ENCODE measurements at regions not wholly inside any gene's neighbourhood (a gene's known extent, or its start where the extent isn't known, plus 50 kb on each side); places are given as distances from the start of the nearest gene placed in this dataset.
"Not testable (repeated sequence)": the region's sequence is repeated elsewhere in the genome, so short reads cannot be mapped to it uniquely, and the experiment has no call there.

DNA sequence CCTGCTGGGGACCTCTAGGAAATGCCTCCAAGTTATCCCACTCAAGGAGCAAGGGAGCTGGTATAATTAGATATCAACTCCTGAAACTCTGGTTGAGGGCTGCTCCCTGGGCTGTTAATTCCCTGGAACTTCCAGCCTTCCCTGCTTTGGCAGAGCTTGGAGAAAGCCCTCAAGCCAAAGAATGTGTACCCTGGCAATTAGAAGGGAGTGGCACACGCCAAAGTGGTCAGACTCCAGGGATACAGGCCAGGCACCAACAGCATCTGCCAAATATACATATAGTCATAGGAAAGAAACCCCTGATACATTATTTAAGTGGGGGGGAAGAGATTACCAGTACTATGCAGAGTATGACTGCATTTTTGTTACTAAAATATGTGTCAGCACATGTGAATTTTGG, 616.8 kb downstream of the BCOR start:
- DNase-seq: no peak

DNA sequence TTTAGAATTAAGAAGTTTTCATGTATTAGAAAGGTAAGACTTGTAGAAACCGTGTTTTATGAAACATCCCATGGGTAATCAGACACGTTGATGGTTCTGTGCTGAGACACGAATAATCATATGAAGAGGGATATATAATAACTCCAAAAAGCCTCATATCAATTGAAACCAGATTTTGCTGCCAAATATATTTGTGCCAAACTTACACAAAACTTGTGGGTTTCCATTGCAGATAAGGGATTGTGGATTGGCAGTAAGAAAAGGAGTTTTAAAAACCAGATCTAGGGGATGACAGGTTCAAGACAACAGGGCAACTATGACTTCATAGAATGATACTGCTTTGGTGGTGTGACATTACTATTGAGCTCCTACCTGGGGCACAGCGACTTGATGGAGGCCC, 616.1 kb downstream of the BCOR start:
- DNase-seq: no peak

DNA sequence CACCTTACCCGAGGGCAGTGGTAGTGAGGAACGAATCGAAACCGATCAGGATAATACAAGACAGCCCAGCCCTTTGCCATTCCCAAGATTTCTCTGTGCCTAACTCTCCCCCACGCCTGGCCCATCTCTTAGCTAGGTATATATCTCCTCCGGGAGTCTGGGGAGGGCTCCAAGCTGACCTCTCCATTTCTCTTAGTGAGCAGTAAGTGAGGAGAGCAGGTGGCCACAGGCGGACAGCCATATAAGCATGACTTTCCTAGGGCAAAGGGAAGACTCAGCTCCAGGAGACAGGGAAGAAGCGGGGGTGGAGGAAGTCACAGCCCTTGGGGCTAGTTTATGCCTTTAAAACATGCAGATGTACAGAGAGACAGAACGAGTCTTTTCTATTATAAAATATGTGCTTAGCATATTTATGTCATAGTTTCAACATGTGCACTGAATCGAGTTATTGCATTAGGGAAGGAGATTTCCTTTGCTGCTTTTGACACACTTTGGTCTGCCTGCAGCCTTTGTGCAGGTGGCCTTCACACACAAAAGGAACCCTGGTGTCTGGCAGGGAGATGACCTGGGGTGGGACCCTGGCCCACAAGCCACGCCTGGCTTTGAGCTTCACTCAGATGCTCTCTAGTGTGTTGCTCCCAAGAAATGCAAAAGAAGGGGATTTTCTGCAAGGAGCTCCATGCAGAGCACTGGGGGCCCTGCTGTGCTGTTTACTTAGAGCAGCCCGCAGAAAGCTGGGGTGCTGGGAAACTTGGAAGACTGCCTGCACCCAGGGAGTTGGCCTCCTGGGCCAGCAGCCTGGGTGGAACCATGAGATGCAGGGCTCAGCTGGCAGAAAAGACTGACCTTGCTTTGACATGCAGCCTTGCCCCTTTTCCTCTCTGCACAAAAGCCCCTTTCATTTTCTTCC, 613.3 kb downstream of the BCOR start:
- no peak for DNase-seq

DNA sequence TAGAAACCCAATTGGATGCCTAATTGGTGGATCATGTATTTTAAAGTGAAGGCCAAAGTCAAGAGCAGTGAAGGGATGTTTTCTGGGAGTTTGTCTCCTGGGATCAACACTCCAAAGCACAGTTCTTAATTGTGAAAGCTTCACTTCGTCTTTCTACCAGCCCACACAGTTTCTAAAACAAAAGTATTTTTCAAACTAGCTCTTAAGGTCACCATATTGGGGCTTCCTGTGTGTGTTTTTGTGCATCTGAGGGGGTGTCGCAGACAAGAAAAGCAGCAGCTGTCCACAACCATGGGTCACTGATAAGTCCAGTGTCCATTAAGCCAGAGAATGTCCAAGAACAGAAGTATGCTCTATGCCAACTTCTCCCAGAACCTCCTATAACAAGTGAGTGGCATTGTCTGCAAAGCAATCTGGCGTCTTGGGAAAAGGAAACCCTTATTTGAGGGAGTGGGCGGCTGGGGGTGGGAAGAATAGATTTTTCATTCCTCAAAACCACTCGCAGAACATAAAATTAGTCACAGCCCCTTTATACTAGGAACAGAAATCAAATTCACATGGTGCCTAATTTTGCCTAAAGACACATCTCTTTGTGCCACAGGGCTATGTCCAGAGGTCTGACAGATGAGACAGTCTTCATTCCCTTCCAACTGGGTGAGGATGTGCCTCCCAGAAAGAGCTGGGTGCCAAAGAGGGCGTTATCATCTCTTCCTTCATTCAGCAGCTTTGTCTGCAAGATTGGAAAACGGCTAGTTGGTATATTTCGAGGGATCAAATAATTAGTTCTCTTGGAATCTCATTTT, 610.4 kb downstream of the BCOR start:
- no peak for DNase-seq

DNA sequence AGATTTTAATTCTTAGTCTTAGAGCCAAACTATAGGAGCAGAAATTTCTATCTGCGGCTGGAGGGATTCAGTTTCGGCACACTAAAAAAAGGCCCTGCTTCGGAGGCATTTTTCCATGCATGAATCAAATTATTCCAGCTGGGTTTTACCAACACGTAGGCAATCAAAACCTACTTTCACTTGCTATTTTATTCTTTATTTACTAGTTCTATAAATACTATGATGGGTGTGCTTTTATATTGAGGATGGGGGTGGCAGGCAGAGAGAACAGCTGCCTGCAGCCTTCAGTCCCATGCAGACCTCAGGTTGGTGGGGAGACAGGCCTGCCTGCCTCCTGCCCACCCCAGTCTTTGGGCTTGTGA, 609.8 kb downstream of the BCOR start:
- DNase-seq: no peak

DNA sequence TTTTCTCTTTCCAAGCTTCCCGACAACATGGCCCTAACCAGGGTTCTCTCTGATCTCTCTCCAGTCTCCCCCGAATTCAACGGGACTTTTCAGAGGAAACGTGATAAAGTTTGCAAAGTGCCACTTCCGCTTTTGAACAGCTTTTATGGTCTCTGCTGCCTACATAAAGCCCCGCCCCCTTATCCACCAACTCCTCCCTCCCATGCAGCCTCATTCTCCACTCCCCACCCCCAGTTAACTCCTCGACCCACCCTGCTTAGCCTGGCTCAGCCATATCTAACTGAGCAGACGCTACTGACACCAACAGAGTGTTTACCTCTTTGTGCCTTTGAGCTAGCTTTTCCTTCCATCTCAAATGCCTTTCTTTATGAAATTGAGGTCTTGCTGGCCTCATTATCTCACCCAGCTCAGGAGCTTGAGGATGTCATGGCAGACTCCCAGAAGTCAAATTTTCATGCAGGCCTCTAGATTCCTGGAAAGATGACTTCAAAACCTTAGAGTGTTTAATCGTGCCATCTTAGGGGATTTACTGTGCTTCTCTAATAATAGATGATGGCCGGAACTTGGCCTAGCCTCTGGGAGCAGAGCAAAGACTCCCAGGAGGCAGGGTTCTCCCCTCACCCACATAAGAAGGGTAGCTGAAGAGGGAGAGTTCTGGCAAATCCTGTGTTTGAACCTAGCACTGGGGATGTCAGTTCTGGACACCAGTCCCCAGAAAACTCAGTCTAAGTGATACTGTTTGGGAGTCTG, 606.0 kb downstream of the BCOR start:
- no peak for DNase-seq

DNA sequence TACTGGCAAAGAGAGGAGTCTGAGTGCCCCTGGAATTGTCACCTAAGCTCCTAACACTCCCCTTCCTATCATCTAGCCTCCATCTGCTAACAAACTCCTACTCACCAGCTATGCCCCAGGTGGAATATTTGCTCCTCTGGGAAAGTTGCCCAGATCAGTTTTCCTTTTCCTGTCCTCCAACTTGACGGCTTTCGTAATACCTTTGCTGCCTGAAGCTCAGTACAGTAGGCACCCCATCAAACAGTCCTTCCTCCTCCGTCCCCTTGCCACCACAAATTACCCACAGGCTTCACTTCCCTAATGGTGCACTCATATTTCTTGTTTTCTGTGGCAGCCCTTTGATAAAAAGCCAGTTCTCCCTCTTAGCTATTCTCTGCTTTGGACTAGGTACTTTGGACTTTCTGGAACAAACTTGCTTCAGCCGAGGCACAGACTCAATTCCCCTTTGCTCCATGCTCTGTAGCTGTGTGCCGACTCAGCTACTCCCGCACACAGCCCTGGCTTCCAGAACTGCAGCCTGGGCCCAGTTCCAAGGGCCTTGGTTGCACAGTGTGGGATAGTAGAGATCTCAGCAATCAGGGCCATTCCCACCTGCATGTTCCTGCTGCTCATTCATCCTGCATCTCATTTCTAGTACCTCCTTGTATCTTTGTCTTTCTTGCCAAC, 605.1 kb downstream of the BCOR start:
- DNase-seq: no peak

DNA sequence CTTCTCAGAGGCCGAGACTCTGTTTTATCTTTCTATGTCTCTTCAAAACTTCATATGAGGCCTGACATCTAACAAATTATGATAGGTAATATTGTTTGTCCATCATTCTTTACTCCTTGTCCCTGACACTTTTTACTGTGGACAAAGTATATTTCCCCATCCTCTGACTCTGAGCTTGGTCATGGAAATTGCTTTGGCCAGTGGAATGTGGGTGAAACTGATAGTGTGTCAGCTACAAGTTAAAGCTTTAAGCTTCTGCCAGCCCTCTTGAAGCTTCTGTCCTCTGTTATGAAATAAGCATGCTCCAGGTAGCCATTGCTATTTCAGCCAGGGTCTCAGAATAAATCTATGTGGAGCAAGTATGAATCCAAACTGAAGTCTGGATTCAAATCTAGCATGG, 604.6 kb downstream of the BCOR start:
- DNase-seq: no peak

DNA sequence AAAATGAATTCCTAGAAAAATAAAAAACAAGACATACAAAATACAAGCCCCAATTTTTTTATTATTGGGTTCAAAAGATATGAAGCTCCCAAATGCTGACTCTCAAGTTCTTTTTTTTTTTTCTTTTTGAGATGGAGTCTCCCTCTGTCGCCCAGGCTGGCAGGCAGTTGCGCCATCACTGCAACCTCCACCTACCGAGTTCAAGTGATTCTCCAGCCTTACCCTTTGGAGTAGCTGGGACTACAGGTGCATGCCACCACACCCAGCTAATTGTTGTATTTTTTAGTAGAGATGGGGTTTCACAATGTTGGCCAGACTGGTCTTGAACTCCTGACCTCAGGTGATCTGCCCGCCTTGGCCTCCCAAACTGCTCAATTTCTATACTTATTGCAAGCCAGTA, 600.6 kb downstream of the BCOR start:
- not testable (repeated sequence) for DNase-seq

DNA sequence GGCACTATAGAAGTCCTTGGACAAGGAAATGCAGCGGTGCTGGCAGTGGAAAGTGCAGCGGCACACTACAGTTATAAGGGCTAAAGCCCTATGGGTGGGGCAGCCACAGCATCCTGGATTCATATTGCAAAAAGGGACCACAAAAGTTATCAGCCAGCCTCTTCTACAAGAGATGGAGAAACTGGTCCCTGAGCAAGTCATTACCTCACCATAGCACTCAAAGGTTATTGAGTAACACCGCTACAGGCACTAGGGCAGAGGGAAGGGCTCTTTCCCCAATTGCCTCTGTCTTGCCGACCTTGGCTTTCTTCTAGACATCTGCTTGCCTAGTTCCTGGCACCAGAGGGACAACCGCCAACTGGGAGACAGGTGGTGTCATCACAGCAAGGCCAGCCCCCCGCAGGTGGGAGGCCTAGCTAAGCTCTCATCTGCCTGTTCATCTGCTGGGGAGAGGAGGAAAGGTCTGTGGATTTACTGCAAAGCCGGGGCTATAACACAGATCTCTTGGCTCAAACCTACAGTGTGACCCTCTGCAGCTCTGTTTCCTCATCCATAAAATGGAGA, 600.0 kb downstream of the BCOR start:
- no peak for DNase-seq

DNA sequence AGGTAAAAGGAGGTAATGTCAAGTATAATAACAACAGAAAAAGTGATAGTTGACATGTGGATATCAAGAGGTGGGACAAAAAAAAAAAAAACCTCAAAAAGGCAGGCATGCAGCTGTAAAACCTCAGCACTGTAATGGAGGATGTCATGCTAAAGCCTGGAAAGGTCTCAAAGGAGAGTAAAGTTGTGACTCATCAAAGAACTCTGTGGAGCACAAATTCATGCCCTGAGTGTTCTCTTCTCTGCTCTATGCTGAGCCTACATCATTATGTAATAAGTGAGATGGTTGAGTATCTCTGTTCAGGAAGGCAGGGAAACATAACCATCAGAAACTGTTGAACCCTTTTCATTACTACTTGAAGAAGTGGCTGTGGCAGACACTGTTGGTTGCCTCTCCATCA, 597.8 kb downstream of the BCOR start:
- DNase-seq: peak; percentile 63

DNA sequence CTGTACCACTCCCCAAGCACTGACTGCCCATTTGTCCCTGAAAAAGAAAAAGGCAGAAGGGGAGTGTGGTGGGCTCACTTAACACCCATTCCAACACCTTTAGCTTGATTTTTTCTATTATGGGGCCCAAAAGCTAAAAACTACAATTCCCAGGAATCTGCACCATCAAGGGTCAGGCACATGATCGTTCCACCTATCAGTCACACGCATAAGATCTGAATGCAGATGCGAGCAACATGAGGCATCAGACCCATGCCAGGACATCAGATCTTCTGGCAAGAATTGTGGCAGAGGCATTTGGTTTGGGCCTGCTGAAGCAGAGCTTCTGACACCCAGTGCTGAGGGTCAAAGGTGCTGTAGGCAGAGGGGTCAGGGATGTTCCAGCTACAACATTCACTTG, 595.9 kb downstream of the BCOR start:
- DNase-seq: no peak

DNA sequence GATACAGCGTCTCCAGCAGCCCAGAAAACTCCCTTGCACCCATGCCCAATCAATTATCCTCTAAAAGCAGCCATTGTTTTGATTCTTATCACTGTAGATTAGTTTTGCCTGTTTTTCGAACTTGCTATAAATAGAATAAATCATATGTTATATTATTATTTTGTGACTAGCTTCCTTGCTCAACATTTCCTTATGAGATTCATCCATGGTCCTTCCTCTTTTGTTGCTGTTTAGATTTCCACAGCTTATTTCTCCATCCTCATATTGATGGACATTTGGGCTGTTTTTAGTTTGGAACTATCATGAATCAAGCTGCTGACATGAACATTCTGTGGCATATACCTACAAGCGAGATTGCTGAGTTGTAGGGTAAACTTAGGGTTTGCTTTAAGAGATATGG, 595.3 kb downstream of the BCOR start:
- no peak for DNase-seq

DNA sequence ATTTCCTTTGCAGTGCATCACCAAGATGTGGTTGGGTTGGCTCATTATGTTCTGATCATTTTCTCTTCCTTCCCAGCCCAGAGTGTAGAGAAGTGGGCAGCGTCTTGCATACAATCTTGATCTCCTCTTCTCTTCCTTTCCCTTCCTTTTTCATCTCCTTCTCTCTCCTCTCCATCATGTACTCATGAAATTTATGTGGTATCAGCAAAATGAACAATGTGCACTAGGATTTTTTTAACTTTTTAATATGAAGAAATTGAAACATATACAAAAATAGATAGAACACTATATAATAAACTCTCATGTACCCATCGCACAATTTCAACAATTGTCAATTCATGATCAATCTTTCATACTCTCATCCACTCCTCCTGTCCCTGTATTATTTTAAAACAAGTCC, 593.5 kb downstream of the BCOR start:
- no peak for DNase-seq

DNA sequence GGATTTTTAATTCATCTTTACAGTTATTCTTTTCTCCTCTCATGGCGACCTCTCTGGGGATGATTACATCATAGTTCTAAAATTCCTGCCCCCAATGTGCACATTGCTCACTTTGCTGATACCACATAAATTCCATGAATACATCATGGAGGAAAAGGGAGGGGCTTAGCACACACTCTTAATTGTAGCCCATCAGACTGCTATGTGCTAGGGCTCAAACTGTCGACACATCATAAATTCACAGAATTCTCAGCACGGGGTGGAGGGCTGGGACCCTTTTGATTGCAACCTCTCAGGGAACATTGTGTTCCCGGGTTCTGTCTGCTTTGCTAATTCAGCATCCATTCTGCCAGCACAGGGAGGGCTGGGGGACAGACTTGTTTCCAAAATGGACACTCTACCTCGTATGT, 592.9 kb downstream of the BCOR start:
- DNase-seq: peak; percentile 72

DNA sequence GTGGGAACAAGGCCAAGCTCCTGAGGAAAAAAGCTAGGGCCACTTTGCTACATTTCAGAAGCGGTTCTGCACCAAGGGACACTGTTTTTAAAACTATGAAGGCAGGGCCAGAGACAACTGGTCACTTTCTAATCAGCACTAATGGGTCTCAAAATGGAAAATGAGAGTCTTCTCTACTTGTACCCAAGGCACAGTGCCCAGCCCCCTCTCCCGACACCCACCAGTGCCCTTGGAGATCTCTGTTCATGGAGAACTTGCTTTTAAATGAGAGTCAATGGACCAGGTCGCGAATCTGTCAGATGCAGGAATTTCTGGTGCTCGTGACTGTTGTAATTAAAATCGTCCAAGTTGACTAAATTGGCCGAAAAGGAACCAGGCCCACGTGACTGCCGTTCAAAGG, 591.6 kb downstream of the BCOR start:
- DNase-seq: no peak

DNA sequence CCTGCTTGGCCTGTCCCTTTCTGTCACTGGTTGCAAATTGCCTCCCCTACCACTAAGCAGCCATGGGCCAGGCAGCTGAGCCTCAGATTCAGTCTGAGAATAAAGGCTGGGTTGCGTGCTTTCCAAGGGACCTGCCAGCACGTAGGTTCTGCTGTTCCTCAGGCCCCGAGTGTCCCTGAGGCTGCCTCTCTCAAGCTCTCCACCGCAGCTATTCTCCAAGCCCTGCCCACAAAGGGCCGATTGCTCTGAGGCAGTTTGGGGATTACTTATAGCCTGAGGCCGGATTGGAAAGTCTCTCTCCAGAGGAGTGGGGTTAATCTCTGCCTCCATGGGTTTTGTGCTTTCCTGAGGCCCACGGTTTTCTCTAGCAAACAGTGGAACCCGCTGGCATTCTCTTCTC, 590.7 kb downstream of the BCOR start:
- DNase-seq: no peak

DNA sequence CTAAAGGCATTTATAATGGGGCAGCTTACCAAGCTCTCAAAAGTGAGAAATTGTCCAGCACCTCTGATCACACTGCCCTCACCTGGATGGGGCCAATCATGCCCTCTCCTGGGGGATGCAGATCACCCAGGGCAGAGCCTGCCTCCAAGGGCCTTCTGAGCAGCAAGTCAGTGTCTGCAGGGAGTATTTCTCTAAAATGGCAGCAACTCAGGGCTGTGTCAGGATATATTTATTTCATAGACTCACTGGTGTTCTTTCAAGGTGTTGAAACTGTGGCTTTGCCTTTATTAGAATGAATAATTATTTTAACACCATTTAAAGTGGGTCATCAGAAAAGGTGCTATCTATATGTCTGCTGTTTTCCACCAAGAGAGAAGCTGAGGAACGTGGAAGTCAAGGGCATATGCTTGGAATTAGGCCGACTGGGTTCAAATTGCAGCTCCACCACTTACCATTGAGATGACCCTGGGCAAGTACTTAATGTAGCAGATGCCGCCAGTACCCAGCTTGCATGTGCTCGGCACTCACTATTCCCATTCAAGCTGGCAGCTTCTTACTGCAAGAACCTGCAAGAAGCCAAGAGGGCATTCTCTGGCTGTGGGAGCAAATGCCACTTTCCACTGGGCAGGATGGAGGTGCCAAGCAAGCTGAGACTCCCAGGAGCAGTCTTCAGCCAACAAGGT, 590.0 kb downstream of the BCOR start:
- no peak for DNase-seq

DNA sequence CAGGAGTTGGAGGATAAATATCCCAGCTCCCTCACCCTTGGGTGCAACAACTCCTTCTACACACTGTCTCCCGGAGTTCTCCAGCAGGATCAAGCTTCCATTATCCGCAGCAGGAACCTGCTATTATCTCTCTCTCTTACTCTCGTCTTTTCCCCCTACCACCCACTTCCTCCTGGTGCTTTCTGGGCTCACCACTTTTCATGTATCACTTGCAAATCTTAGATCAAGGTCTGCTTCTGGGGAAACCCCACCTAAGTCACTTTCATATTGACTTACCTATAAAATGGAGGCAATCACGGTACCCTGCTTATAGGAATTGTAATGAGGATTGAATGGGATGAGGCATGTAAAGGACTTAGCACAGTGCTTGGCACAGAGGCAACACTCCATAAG, 589.5 kb downstream of the BCOR start:
- DNase-seq: no peak

DNA sequence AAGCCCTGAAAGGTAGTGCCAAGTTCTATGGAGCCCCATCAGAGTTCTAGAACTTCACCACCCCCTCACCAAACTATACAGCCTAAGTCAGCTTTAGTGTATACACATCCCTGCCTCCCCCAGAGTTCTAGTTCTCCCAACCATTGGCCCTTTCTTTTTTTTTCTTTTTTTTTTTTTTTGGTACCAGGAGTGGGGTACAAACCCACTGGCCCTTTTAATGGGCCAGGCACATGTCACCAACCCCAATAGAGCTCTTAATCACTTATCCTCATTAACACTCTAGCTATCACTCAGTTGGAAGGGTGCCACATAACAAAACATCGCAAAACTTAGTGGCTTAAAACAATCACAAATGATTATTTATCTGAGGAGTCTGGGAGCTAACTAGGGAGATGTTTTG, 588.6 kb downstream of the BCOR start:
- no peak for DNase-seq

DNA sequence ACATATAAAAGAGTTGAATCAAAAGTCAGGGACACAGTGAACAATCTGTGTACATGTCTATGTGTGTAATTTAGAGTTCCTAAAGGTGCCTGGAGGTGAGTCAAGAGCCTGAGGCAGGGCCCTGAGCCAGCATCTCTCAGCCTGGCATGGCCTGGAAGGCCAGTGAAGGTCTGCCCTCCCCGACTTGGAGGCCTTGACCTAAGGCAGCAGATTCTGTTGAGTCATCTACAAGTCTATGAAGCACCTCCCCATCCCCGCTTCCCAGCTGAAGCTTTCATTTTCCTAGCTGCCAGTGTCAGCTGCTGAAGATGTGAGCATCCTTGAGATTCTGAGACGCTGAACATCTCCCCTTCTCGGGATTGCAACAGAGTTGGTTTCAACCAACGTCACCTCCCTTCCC, 583.9 kb downstream of the BCOR start:
- DNase-seq: no peak

DNA sequence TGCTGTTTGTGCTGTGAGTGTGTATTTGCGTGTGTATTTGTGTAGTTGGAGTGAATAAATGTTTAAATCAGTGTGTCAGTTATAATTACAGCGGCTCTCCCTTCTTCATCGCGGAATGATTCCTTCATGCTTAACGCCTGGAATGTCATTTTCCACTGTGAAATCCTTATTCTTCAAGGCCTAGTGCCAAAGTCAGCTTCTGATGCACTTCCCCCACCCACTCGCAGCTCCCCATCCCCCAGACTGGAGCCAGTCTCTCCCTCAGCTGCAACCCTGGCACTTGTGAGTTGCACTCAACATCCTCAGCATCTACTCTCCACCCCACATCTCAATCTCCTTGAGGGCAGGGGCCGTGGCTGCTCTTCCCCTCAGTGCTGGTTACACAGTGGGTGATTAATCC, 583.0 kb downstream of the BCOR start:
- DNase-seq: peak; percentile 40
